CD4-positive, alpha-beta T cell treated with Interleukin-17A for 1 hour (primary cell): ENCODE measurements at regions not wholly inside any gene's neighbourhood (a gene's known extent, or its start where the extent isn't known, plus 50 kb on each side); places are given as distances from the start of the nearest gene placed in this dataset.
"Not testable (repeated sequence)": the region's sequence is repeated elsewhere in the genome, so short reads cannot be mapped to it uniquely, and the experiment has no call there.

Source experiments
- DNase-seq: peaks from one replicate; pipeline ENCODE4 v3.0.0-alpha.2; 2020

DNA sequence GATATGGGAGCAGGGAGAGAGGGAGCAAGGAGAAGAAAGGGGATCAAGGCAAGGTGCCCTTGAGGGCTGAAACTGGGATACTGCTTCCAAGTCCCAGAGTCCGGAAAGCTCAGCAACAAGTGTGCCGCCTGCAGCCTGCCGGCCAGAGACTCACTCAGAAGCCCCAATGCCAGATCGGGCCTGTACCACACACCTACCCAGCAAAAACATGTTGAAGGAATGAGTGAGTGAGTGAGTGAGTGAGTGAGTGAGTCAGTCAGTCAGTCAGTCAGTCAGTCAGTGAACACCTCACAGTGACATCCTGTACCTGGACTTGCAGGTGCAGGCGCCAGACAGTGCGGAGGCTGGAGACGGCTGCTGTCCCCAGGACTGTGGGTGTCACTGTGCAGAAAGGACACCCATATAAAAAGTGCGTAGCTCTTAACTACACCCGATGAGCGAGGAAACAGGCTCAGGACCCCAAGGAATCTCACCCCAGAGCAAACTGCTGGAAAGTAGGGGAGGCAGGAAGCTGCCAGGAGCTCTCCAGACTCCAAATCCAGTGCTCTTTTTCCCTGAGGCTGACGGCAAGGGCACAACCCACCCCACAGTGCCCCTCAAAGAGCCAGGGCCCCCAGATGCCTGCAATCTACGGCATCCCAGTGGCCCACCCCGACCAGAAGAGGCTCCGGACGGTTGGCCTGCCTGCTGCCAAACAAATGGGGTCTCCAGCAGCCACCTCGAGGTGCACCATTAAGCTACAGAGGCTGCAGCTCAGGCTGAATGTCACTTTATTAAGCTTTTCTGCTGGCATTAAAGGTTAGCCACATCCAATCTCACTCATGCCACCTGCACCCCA, 261.7 kb downstream of the NPHP4 start:
- no peak for DNase-seq

GRCh38 chr1:5729636-5730145, 262.5 kb downstream of the NPHP4 start:
- no peak for DNase-seq

DNA sequence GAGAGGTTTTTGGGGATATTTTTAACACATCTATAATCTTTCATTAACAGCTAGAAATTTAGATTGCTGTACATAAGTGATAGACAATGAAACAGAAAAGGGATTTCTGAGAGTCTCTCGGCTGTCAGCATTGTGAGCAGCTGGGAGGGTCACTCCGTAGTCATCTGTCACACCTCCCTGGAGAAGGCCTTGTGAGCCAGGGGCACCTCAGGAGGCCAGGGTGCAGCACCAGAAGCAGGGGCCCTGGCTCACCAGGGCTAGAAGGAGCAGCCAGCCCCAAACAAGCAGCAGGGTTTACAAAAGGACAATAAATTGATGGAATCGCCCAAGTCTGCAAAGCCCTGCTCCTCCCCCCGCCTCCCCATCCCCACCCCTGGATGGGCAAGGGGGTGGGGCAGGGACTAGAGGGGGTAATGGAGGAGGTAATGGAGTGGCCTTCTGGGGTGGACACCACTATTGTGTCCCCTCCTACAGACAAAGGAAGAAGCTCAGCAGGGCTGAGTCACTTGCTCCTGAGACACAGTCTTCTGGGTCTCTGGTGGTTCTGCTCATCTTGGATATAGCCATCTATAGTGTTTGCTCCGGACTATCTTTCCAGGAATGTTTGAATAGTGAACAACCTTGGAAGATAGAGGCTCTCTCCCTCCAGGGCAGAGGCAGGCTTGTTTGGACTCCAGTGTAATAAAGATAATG, 263.4 kb downstream of the NPHP4 start:
- no peak for DNase-seq

- DNase-seq, result no peak
Observed at GRCh38 chr1:5727871-5728643, 264.2 kb downstream of the NPHP4 start.

DNA sequence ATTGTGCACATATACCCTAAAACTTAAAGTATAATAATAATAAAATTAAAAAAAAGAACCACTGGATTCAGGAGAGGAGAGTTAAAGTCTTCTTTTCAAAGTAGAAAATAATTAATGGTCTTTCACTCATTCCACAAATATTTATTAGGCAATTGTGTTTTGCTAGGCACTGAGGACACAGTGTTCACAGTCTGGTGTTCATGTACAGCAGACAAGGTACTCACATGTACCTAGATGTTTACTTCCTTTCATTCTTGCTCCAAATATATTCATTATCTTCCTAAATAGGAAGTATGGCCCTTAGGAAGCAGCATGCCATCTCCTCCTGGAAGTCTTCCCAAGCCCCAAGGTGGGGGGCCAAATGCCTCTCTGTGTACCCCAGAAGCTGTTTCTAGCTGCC, 265.0 kb downstream of the NPHP4 start:
- DNase-seq, result no peak

DNA sequence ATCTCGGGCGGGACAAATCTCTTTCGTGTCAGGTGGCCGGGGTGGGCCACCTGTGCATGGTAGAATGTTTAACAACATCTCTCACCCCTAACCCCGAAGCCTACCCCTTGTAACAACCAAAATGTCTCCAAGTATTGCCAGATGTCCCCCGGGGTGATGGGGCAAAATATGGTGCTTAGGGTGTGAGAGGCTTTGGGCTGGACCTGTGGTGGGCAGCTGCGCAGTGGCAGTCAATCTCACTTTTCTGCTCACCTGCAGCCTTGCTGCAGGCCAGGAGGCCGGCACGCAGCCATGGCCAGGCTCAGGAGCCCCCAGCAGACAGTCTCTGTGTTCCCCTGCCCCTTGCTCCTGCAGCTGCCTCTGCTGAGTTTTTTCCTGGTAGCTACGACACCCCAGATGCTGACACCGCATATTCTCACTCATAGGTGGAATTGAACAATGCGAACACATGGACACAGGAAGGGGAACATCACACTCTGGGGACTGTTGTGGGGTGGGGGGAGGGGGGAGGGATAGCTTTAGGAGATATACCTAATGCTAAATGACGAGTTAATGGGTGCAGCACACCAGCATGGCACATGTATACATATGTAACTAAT, 265.5 kb downstream of the NPHP4 start:
- DNase-seq, result not testable (repeated sequence)

GRCh38 chr1:5725855-5726585, 266.2 kb downstream of the NPHP4 start:
- DNase-seq, result no peak

DNA sequence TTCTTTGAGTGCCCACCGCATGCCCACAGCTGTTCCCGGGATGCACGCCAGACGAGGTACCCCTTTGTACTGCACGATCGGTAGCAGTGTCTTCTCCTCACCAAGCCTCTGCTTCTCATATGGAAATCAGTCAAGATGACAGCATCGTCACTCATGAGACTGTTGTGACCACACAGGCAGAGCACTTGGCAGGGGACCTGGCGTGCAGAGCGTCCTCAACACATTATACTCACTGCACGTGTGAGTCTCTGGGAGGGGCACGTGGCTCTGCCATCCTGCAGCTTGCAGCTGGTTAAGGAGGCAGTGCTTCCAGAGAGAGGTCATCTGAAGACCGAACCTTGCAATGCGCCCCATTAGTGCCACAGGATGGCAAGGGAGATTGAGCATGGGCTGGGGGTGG, 266.8 kb downstream of the NPHP4 start:
- DNase-seq, result no peak

- no peak for DNase-seq
Observed at GRCh38 chr1:5724847-5725246, 267.4 kb downstream of the NPHP4 start.

DNA sequence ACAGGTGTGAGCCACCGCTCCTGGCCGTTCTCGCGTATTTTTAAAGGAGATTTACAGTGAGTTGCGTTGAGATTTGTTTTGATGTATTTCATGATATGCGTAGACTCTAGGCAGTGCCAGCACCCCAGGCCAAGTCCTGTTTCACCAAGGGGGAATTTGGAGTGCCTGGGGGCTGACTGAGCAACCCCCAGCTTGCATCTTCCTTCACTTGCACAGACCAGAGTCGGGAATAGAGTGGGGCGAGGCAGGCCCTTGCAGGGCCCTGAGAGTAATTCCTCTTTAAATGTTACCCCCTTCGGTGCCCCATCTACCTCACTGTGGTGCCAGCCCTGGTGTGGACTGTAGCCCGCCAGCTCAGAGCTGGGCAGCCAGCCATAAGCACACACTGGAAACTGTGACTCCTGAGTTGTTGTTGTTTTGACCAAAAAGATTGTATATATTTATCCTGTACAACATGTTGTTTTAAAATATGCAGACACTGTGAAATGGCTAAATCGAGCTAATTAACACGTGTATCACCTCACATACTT, 269.5 kb downstream of the NPHP4 start:
- DNase-seq, result no peak

GRCh38 chr1:5721634-5722215, 270.5 kb downstream of the NPHP4 start:
- DNase-seq, result no peak

- no peak for DNase-seq
Observed at GRCh38 chr1:5720936-5721335, 271.3 kb downstream of the NPHP4 start.

GRCh38 chr1:5720484-5720883, 271.7 kb downstream of the NPHP4 start:
- DNase-seq, result no peak

- DNase-seq, result no peak
Observed at GRCh38 chr1:5720045-5720444, 272.2 kb downstream of the NPHP4 start.

- DNase-seq, result no peak
Observed at GRCh38 chr1:5718831-5719632, 273.2 kb downstream of the NPHP4 start.

GRCh38 chr1:5717031-5717682, 275.1 kb downstream of the NPHP4 start:
- no peak for DNase-seq

DNA sequence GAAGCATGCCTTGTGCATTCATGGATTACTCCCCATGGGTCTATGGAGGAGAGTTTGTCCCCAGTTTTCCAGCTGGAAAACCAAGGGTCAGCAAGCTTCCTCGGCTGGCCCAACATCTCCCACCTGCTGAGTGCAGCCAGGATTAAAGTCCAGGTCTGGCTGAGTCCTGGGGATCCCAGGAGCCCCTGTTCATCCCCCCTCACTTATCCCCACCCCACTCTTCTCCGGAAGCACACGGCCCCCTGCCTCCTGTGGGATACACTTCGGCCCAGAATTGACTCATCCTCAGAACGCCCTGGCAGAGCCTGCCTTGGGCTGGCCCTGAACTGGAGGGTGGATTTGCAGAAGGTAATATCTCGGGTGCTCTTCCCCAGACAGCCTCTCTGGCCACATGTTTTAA, 276.1 kb downstream of the NPHP4 start:
- no peak for DNase-seq

GRCh38 chr1:5713101-5714010, 278.9 kb downstream of the NPHP4 start:
- DNase-seq, result no peak
